Endometrium (tissue), 2 donors: ENCODE measurements at regions not wholly inside any gene's neighbourhood (a gene's known extent, or its start where the extent isn't known, plus 50 kb on each side); places are given as distances from the start of the nearest gene placed in this dataset.
"Not testable (repeated sequence)": the region's sequence is repeated elsewhere in the genome, so short reads cannot be mapped to it uniquely, and the experiment has no call there.

Experiments
- FAIRE-seq: peaks from 2 replicates; lab custom pipeline; 2012; peaks lifted over from hg19 to GRCh38; lab: Jason Lieb, UNC
- donor health status: control.
- donor health status: control.

- FAIRE-seq, result no peak
Measured at GRCh38 chr19:28619816-28620429, 593.0 kb downstream of the UQCRFS1 start.

- FAIRE-seq, result no peak
Measured at GRCh38 chr19:28618504-28618903, 594.4 kb downstream of the UQCRFS1 start.

- no peak for FAIRE-seq
Measured at GRCh38 chr19:28615966-28616365, 597.0 kb downstream of the UQCRFS1 start.

- no peak for FAIRE-seq
Measured at GRCh38 chr19:28615546-28615916, 597.4 kb downstream of the UQCRFS1 start.

GRCh38 chr19:28614634-28615545, 598.1 kb downstream of the UQCRFS1 start:
- FAIRE-seq, result no peak

GRCh38 chr19:28612275-28612769, 600.6 kb downstream of the UQCRFS1 start:
- FAIRE-seq, result no peak

- not testable (repeated sequence) for FAIRE-seq
Measured at GRCh38 chr19:28611227-28611914, 601.6 kb downstream of the UQCRFS1 start.

- FAIRE-seq, result no peak
Measured at GRCh38 chr19:28610731-28611130, 602.2 kb downstream of the UQCRFS1 start.

GRCh38 chr19:28609944-28610343, 603.0 kb downstream of the UQCRFS1 start:
- FAIRE-seq, result no peak

- FAIRE-seq, result no peak
Measured at GRCh38 chr19:28609091-28609755, 603.7 kb downstream of the UQCRFS1 start.

- no peak for FAIRE-seq
Measured at GRCh38 chr19:28608292-28608691, 604.7 kb downstream of the UQCRFS1 start.

- no peak for FAIRE-seq
Measured at GRCh38 chr19:28607066-28607583, 605.8 kb downstream of the UQCRFS1 start.

GRCh38 chr19:28606269-28607032, 606.5 kb downstream of the UQCRFS1 start:
- FAIRE-seq, result no peak

- FAIRE-seq, result no peak
Measured at GRCh38 chr19:28605501-28606268, 607.3 kb downstream of the UQCRFS1 start.

GRCh38 chr19:28603453-28603852, 609.5 kb downstream of the UQCRFS1 start:
- FAIRE-seq, result no peak

- FAIRE-seq, result no peak
Measured at GRCh38 chr19:28602675-28603298, 610.2 kb downstream of the UQCRFS1 start.

GRCh38 chr19:28601723-28602440, 611.1 kb downstream of the UQCRFS1 start:
- no peak for FAIRE-seq

GRCh38 chr19:28598861-28599260, 614.1 kb downstream of the UQCRFS1 start:
- no peak for FAIRE-seq

GRCh38 chr19:28596561-28597071, 616.3 kb downstream of the UQCRFS1 start:
- FAIRE-seq, result no peak
